ENCODE measurements at regions not wholly inside any gene's neighbourhood (a gene's known extent, or its start where the extent isn't known, plus 50 kb on each side); places are given as distances from the start of the nearest gene placed in this dataset.
"Not testable (repeated sequence)": the region's sequence is repeated elsewhere in the genome, so short reads cannot be mapped to it uniquely, and the experiment has no call there.

GRCh38 chr3:139109271-139109670 is 64.6 kb upstream of the PRR23C start:
- H4K20me1 ChIP-seq (ENCODE audit: insufficient read depth, low read length), result no peaks in the 10 kb centered on the region
- no peak overlapping the region for H3K9ac ChIP-seq (ENCODE audit: low read length)
- H3K4me1 ChIP-seq (ENCODE audit: insufficient read depth, low read length, severe bottlenecking), result no peaks in the 10 kb centered on the region
- H3K27me3 ChIP-seq (ENCODE audit: insufficient read depth, low read length), result no peaks in the 10 kb centered on the region
- H3K36me3 ChIP-seq (ENCODE audit: insufficient read depth, low read length), result no peaks in the 10 kb centered on the region
- no peaks in the 10 kb centered on the region for H3K9me3 ChIP-seq (ENCODE audit: low read length)
- no peak overlapping the region for H3K4me2 ChIP-seq (ENCODE audit: low read length)
- no peaks in the 10 kb centered on the region for H3F3A ChIP-seq (ENCODE audit: insufficient read depth, low read length)
- H3K27ac ChIP-seq (ENCODE audit: low read depth, low read length, poor library complexity, severe bottlenecking), result no peak overlapping the region
- H3K4me3 ChIP-seq (ENCODE audit: low read depth, low read length, poor library complexity, severe bottlenecking), result no peak overlapping the region
- H3K79me2 ChIP-seq (ENCODE audit: insufficient read depth, low read length), result no peaks in the 10 kb centered on the region
- TF ChIP-seq, protein P1, sequence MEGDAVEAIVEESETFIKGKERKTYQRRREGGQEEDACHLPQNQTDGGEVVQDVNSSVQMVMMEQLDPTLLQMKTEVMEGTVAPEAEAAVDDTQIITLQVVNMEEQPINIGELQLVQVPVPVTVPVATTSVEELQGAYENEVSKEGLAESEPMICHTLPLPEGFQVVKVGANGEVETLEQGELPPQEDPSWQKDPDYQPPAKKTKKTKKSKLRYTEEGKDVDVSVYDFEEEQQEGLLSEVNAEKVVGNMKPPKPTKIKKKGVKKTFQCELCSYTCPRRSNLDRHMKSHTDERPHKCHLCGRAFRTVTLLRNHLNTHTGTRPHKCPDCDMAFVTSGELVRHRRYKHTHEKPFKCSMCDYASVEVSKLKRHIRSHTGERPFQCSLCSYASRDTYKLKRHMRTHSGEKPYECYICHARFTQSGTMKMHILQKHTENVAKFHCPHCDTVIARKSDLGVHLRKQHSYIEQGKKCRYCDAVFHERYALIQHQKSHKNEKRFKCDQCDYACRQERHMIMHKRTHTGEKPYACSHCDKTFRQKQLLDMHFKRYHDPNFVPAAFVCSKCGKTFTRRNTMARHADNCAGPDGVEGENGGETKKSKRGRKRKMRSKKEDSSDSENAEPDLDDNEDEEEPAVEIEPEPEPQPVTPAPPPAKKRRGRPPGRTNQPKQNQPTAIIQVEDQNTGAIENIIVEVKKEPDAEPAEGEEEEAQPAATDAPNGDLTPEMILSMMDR (IDR thresholded peaks at IDR 0.05; ENCODE audit: low read length), result no peak
- no peak for TF ChIP-seq EZH2 (IDR thresholded peaks at IDR 0.05; ENCODE audit: borderline replicate concordance, low read length)
- H3K9me2 ChIP-seq (ENCODE audit: low read depth, low read length), result no peaks in the 10 kb centered on the region
- H2AFZ ChIP-seq (ENCODE audit: low read length), result no peak overlapping the region

- Histone ChIP-seq H3K4me2 (ENCODE audit: low read length) (no peak overlapping the region), H2AFZ (ENCODE audit: low read length) (no peak overlapping the region), H3K27ac (ENCODE audit: low read depth, low read length, poor library complexity, severe bottlenecking) (no peak overlapping the region)
Measured at GRCh38 chr3:139110072-139110830, 65.6 kb upstream of the PRR23C start.

DNA sequence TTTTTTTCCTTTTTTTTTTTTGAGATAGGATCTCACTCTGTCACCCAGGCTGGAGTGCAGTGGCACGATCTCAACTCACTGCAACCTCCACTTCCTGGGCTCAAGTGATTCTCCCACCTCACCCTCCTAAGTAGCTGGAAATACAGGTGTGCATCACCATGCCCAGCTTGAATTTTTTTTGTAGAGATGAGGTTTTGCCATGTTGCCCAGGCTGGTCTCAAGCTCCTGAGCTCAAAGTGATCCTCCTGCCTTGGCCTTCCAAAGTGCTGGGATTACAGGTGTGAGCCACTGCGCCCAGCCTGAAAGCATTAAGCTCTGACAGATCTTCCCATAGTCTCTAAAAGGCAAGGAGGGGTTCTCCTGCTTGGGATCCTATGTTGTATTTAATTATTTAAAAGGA is 66.2 kb upstream of the PRR23C start:
- not testable (repeated sequence) for H3K9ac ChIP-seq (ENCODE audit: low read length); H3F3A ChIP-seq (ENCODE audit: insufficient read depth, low read length); H3K4me2 ChIP-seq (ENCODE audit: low read length)

More at GRCh38 chr3:139110072-139110830, 65.6 kb upstream of the PRR23C start:
- no peaks in the 10 kb centered on the region for H3K27me3 ChIP-seq (ENCODE audit: insufficient read depth, low read length)
- H3K36me3 ChIP-seq (ENCODE audit: insufficient read depth, low read length), result no peaks in the 10 kb centered on the region
- H3K9ac ChIP-seq (ENCODE audit: low read length), result no peak overlapping the region
- no peak overlapping the region for H3K4me3 ChIP-seq (ENCODE audit: low read depth, low read length, poor library complexity, severe bottlenecking)
- H3K9me3 ChIP-seq (ENCODE audit: low read length), result no peaks in the 10 kb centered on the region
- no peaks in the 10 kb centered on the region for H3F3A ChIP-seq (ENCODE audit: insufficient read depth, low read length)
- H4K20me1 ChIP-seq (ENCODE audit: insufficient read depth, low read length), result no peaks in the 10 kb centered on the region
- H3K79me2 ChIP-seq (ENCODE audit: insufficient read depth, low read length), result no peaks in the 10 kb centered on the region
- H3K9me2 ChIP-seq (ENCODE audit: low read depth, low read length), result no peaks in the 10 kb centered on the region
- TF ChIP-seq EZH2 (IDR thresholded peaks at IDR 0.05; ENCODE audit: borderline replicate concordance, low read length), result no peak
- TF ChIP-seq, protein P1 (IDR thresholded peaks at IDR 0.05; ENCODE audit: low read length), result no peak
- H3K4me1 ChIP-seq (ENCODE audit: insufficient read depth, low read length, severe bottlenecking), result no peaks in the 10 kb centered on the region

More for the DNA sequence above, 66.2 kb upstream of the PRR23C start:
- H3K27ac ChIP-seq (ENCODE audit: low read depth, low read length, poor library complexity, severe bottlenecking); H4K20me1 ChIP-seq (ENCODE audit: insufficient read depth, low read length); H2AFZ ChIP-seq (ENCODE audit: low read length); H3K4me3 ChIP-seq (ENCODE audit: low read depth, low read length, poor library complexity, severe bottlenecking); H3K79me2 ChIP-seq (ENCODE audit: insufficient read depth, low read length); H3K9me2 ChIP-seq (ENCODE audit: low read depth, low read length); H3K4me1 ChIP-seq (ENCODE audit: insufficient read depth, low read length, severe bottlenecking); H3K9me3 ChIP-seq (ENCODE audit: low read length); H3K36me3 ChIP-seq (ENCODE audit: insufficient read depth, low read length); H3K27me3 ChIP-seq (ENCODE audit: insufficient read depth, low read length): not testable (repeated sequence)
